Fibroblast of lung (primary cell): ENCODE measurements at regions not wholly inside any gene's neighbourhood (a gene's known extent, or its start where the extent isn't known, plus 50 kb on each side); places are given as distances from the start of the nearest gene placed in this dataset.

Experiments
- DNase-seq, 2 donors: peaks; one replicate each; pipeline versions ENCODE4 v3.0.0 to v3.0.0-alpha.2; 2010; ENCODE audit warnings: low read depth in 2 of 2
- H2AFZ ChIP-seq: 2 replicates; pipeline ENCODE4 v1.5.1; 2012; ENCODE audit warnings: low read length, control low read depth, inconsistent platforms
- H3K27ac ChIP-seq: 2 replicates; pipeline ENCODE4 v1.5.1; 2011; ENCODE audit warnings: low read length, control low read depth; ENCODE audit not compliant: insufficient read depth
- H3K27me3 ChIP-seq: 2 replicates; pipeline ENCODE4 v1.5.1; 2011; ENCODE audit warnings: mild to moderate bottlenecking, low read length; ENCODE audit not compliant: control insufficient read depth, insufficient read depth
- H3K36me3 ChIP-seq: 2 replicates; pipeline ENCODE4 v1.5.1; 2011; ENCODE audit warnings: low read length; ENCODE audit not compliant: control insufficient read depth, insufficient read depth
- H3K4me1 ChIP-seq: 2 replicates; pipeline ENCODE4 v1.5.1; 2011; ENCODE audit warnings: low read length; ENCODE audit not compliant: control insufficient read depth, insufficient read depth; ENCODE audit errors: extremely low read depth
- H3K4me2 ChIP-seq: 2 replicates; pipeline ENCODE4 v1.5.1; 2011; ENCODE audit warnings: low read length, control low read depth; ENCODE audit not compliant: insufficient read depth; ENCODE audit errors: extremely low read depth
- H3K4me3 ChIP-seq, 4 experiments: fragments of 200-600 bp in 1 of 4; sonication (generic) in 1 of 4; replicated peaks in 1 of 4; 2 replicates each; pipeline ENCODE4 v1.5.1; 2011 to 2016; ENCODE audit warnings: low read length in 4 of 4, low read depth in 3 of 4, mild to moderate bottlenecking in 3 of 4, control low read depth in 2 of 4, inconsistent platforms in 1 of 4, mixed read lengths in 1 of 4; ENCODE audit not compliant: insufficient read depth in 1 of 4; ENCODE audit errors: control extremely low read depth in 1 of 4
- H3K79me2 ChIP-seq: 2 replicates; pipeline ENCODE4 v1.5.1; 2012; ENCODE audit warnings: mild to moderate bottlenecking, low read length, inconsistent platforms; ENCODE audit not compliant: control insufficient read depth, insufficient read depth
- H3K9ac ChIP-seq: 2 replicates; pipeline ENCODE4 v1.5.1; 2011; ENCODE audit warnings: mild to moderate bottlenecking, low read length, control low read depth; ENCODE audit not compliant: insufficient read depth
- H3K9me3 ChIP-seq: 2 replicates; pipeline ENCODE4 v1.5.1; 2012; ENCODE audit warnings: low read depth, low read length; ENCODE audit not compliant: control insufficient read depth, insufficient read depth
- H4K20me1 ChIP-seq: 2 replicates; pipeline ENCODE4 v1.5.1; 2011; ENCODE audit warnings: low read length; ENCODE audit not compliant: control insufficient read depth, insufficient read depth; ENCODE audit errors: extremely low read depth
- EZH2 ChIP-seq: IDR thresholded peaks from 2 replicates; pipeline ENCODE4 v1.5.1; 2012; ENCODE audit warnings: low read length, control low read depth, mild to moderate bottlenecking; ENCODE audit errors: missing control alignments
- TF ChIP-seq, protein P1 (sequence below), 2 donors: IDR thresholded peaks in 1 of 2; conservative IDR thresholded peaks in 1 of 2; 1 replicate in 1 of 2; 2 replicates in 1 of 2; pipeline ENCODE4 v1.5.1; 2011 to 2012; ENCODE audit warnings: low read length in 2 of 2, control low read depth in 1 of 2, inconsistent platforms in 1 of 2, low read depth in 1 of 2, mild to moderate bottlenecking in 1 of 2

DNA sequence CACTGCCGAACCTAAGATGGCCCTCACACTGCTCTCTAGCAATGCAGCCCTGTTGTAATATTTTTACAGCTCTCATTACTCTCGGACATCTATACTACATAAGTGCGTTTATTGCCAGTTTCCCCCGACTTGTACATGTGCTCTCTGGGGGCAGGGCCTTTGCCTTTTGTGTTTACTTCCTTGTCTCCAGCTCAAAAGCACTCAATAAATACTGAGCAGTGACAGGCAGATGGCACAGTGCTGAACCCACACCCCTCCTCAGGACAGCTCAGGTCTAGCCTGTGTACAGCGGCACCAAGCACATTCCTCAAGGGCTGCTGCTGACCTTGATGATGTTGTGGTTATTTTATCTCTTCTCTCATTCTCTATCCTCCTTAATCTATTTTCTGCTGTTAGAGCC lies 68.0 kb upstream of the ELMO1 start:
- H3K27ac ChIP-seq = no peak overlapping the region
- H3K4me3 ChIP-seq = no peak overlapping the region
- no peaks in the 10 kb centered on the region for H3K36me3 ChIP-seq
- no peak for DNase-seq
- H2AFZ ChIP-seq = no peak overlapping the region
- H3K4me2 ChIP-seq = no peak overlapping the region
- H3K9ac ChIP-seq = no peak overlapping the region
- TF ChIP-seq, protein P1, sequence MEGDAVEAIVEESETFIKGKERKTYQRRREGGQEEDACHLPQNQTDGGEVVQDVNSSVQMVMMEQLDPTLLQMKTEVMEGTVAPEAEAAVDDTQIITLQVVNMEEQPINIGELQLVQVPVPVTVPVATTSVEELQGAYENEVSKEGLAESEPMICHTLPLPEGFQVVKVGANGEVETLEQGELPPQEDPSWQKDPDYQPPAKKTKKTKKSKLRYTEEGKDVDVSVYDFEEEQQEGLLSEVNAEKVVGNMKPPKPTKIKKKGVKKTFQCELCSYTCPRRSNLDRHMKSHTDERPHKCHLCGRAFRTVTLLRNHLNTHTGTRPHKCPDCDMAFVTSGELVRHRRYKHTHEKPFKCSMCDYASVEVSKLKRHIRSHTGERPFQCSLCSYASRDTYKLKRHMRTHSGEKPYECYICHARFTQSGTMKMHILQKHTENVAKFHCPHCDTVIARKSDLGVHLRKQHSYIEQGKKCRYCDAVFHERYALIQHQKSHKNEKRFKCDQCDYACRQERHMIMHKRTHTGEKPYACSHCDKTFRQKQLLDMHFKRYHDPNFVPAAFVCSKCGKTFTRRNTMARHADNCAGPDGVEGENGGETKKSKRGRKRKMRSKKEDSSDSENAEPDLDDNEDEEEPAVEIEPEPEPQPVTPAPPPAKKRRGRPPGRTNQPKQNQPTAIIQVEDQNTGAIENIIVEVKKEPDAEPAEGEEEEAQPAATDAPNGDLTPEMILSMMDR (conservative IDR thresholded peaks at IDR 0.05 in 1 of 2, IDR thresholded peaks at IDR 0.05 in 1 of 2; ENCODE audit: low read depth in 1 of 2, low read length in 2 of 2) = no peak
- no peak for TF ChIP-seq EZH2
- no peaks in the 10 kb centered on the region for H4K20me1 ChIP-seq
- no peaks in the 10 kb centered on the region for H3K4me1 ChIP-seq
- H3K27me3 ChIP-seq = no peaks in the 10 kb centered on the region
- H3K79me2 ChIP-seq = no peaks in the 10 kb centered on the region
- H3K9me3 ChIP-seq = no peaks in the 10 kb centered on the region

GRCh38 chr7:37518266-37518665 lies 69.6 kb upstream of the ELMO1 start:
- Histone ChIP-seq H3K36me3 (no peaks in the 10 kb centered on the region), H3K27ac (no peak overlapping the region), H3K4me1 (no peaks in the 10 kb centered on the region), H2AFZ (no peak overlapping the region), H3K27me3 (no peaks in the 10 kb centered on the region), H3K4me2 (no peak overlapping the region), H4K20me1 (no peaks in the 10 kb centered on the region), H3K9ac (no peak overlapping the region), H3K9me3 (no peaks in the 10 kb centered on the region), H3K79me2 (no peaks in the 10 kb centered on the region), H3K4me3 (no peak overlapping the region)
- no peak for DNase-seq
- TF ChIP-seq, protein P1 (conservative IDR thresholded peaks at IDR 0.05 in 1 of 2, IDR thresholded peaks at IDR 0.05 in 1 of 2; ENCODE audit: low read depth in 1 of 2, low read length in 2 of 2) = no peak
- TF ChIP-seq EZH2 = no peak

DNA sequence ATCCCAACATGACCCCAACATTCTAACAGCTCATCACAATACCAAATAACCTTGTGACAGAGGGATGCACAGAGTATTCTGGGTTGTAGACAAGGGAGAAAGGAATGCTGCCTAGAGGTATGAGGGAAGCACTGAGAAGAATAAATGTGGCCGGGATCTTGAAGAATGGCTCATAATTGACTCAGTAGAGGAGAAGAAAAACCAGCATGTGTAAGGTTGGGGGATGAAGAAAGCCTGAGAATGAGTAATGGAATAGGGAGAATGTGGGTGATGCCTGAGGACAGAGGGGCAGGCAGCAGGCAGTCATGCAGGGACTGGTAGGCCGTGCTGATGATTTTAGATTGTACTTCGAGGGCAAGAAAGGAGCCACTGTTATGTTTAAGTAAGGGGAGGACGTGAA lies 75.4 kb upstream of the ELMO1 start:
- no peak overlapping the region for H3K4me3 ChIP-seq
- no peaks in the 10 kb centered on the region for H3K27me3 ChIP-seq
- no peaks in the 10 kb centered on the region for H4K20me1 ChIP-seq
- no peak overlapping the region for H3K27ac ChIP-seq
- H3K79me2 ChIP-seq = no peaks in the 10 kb centered on the region
- H3K9me3 ChIP-seq = no peaks in the 10 kb centered on the region
- H3K4me1 ChIP-seq = no peaks in the 10 kb centered on the region
- no peak overlapping the region for H3K4me2 ChIP-seq
- no peak for DNase-seq
- H3K36me3 ChIP-seq = no peaks in the 10 kb centered on the region
- H2AFZ ChIP-seq = no peak overlapping the region
- TF ChIP-seq, protein P1 (conservative IDR thresholded peaks at IDR 0.05 in 1 of 2, IDR thresholded peaks at IDR 0.05 in 1 of 2; ENCODE audit: low read depth in 1 of 2, low read length in 2 of 2) = no peak
- no peak for TF ChIP-seq EZH2
- H3K9ac ChIP-seq = no peak overlapping the region
